ENCODE measurements at regions not wholly inside any gene's neighbourhood (a gene's known extent, or its start where the extent isn't known, plus 50 kb on each side); places are given as distances from the start of the nearest gene placed in this dataset.
"Not testable (repeated sequence)": the region's sequence is repeated elsewhere in the genome, so short reads cannot be mapped to it uniquely, and the experiment has no call there.

GRCh38 chr2:238704471-238705225 lies 143.2 kb upstream of the TWIST2 start:
- no peak for DNase-seq

GRCh38 chr2:238706163-238706562 lies 141.7 kb upstream of the TWIST2 start:
- no peak for DNase-seq

GRCh38 chr2:238706673-238707072 lies 141.2 kb upstream of the TWIST2 start:
- no peak for DNase-seq

- DNase-seq: no peak
Measured at GRCh38 chr2:238709325-238710025, 138.4 kb upstream of the TWIST2 start.

- no peak for DNase-seq
Measured at GRCh38 chr2:238710032-238710735, 137.7 kb upstream of the TWIST2 start.

- DNase-seq: no peak
Measured at GRCh38 chr2:238710787-238711186, 137.1 kb upstream of the TWIST2 start.

- DNase-seq: no peak
Measured at GRCh38 chr2:238711346-238711745, 136.5 kb upstream of the TWIST2 start.

GRCh38 chr2:238712011-238712410 lies 135.9 kb upstream of the TWIST2 start:
- DNase-seq: no peak

- no peak for DNase-seq
Measured at GRCh38 chr2:238713198-238713826, 134.6 kb upstream of the TWIST2 start.

- DNase-seq: no peak
Measured at GRCh38 chr2:238714038-238714528, 133.8 kb upstream of the TWIST2 start.

- DNase-seq: no peak
Measured at GRCh38 chr2:238716171-238716570, 131.7 kb upstream of the TWIST2 start.

GRCh38 chr2:238716585-238716984 lies 131.3 kb upstream of the TWIST2 start:
- no peak for DNase-seq

- no peak for DNase-seq
Measured at GRCh38 chr2:238717084-238717483, 130.8 kb upstream of the TWIST2 start.

GRCh38 chr2:238719641-238720040 lies 128.2 kb upstream of the TWIST2 start:
- no peak for DNase-seq

GRCh38 chr2:238720232-238720672 lies 127.6 kb upstream of the TWIST2 start:
- no peak for DNase-seq

GRCh38 chr2:238722181-238722580 lies 125.7 kb upstream of the TWIST2 start:
- DNase-seq: no peak

GRCh38 chr2:238722883-238723282 lies 125.0 kb upstream of the TWIST2 start:
- no peak for DNase-seq

GRCh38 chr2:238723740-238724320 lies 124.1 kb upstream of the TWIST2 start:
- DNase-seq: not testable (repeated sequence)

GRCh38 chr2:238724728-238725127 lies 123.2 kb upstream of the TWIST2 start:
- no peak for DNase-seq

- DNase-seq: no peak
Measured at GRCh38 chr2:238725298-238725697, 122.6 kb upstream of the TWIST2 start.

- no peak for DNase-seq
Measured at GRCh38 chr2:238726670-238727584, 121.0 kb upstream of the TWIST2 start.
